ENCODE measurements at regions not wholly inside any gene's neighbourhood (a gene's known extent, or its start where the extent isn't known, plus 50 kb on each side); places are given as distances from the start of the nearest gene placed in this dataset.
A peak's percentile ranks its signal among the peaks of the same experiment; 100 is the strongest.

- DNase-seq (ENCODE audit: low read depth in 2 of 2): peak; percentile 23 to 45
- no peak overlapping the region for H3K4me3 ChIP-seq (replicated peaks in 1 of 2; ENCODE audit: low read depth in 2 of 2, low read length in 2 of 2)
- TF ChIP-seq, protein P1, sequence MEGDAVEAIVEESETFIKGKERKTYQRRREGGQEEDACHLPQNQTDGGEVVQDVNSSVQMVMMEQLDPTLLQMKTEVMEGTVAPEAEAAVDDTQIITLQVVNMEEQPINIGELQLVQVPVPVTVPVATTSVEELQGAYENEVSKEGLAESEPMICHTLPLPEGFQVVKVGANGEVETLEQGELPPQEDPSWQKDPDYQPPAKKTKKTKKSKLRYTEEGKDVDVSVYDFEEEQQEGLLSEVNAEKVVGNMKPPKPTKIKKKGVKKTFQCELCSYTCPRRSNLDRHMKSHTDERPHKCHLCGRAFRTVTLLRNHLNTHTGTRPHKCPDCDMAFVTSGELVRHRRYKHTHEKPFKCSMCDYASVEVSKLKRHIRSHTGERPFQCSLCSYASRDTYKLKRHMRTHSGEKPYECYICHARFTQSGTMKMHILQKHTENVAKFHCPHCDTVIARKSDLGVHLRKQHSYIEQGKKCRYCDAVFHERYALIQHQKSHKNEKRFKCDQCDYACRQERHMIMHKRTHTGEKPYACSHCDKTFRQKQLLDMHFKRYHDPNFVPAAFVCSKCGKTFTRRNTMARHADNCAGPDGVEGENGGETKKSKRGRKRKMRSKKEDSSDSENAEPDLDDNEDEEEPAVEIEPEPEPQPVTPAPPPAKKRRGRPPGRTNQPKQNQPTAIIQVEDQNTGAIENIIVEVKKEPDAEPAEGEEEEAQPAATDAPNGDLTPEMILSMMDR (IDR thresholded peaks at IDR 0.05; ENCODE audit: low read depth, low read length): no peak
These were observed 502.4 kb downstream of the BCKDHB start for GRCh38 chr6:80608881-80609280.

DNA sequence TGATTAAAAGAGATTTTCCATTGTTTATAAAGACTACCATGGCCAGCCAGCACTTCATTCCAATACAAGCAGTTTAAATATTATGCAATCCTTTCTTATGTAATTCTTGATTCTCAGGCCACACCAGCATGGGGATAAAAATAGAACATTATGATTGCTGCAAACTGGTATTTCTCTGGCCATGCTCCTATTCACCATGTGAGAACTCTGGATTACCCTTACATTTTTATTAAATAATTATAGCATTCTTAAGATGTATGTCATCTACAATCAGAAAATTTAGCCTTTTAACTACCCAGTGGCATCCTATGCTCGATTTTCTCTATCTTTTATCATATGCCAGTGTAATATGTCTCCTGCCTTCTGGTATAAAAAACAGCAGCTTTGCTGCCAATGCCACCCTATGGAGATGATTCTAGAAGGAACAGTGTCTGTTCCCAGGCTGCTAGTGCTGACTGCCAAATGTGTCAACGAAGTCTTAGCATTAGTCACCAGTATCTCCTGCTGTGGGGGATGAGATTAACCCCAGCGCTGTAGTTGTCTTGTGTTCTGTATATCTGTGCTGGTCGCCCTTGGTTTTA lies 501.4 kb downstream of the BCKDHB start:
- TF ChIP-seq, protein P1 (IDR thresholded peaks at IDR 0.05; ENCODE audit: low read depth, low read length): no peak
- H3K4me3 ChIP-seq (replicated peaks in 1 of 2; ENCODE audit: low read depth in 2 of 2, low read length in 2 of 2): no peak overlapping the region
- peak; percentile 91 to 93 for DNase-seq (ENCODE audit: low read depth in 2 of 2)

DNA sequence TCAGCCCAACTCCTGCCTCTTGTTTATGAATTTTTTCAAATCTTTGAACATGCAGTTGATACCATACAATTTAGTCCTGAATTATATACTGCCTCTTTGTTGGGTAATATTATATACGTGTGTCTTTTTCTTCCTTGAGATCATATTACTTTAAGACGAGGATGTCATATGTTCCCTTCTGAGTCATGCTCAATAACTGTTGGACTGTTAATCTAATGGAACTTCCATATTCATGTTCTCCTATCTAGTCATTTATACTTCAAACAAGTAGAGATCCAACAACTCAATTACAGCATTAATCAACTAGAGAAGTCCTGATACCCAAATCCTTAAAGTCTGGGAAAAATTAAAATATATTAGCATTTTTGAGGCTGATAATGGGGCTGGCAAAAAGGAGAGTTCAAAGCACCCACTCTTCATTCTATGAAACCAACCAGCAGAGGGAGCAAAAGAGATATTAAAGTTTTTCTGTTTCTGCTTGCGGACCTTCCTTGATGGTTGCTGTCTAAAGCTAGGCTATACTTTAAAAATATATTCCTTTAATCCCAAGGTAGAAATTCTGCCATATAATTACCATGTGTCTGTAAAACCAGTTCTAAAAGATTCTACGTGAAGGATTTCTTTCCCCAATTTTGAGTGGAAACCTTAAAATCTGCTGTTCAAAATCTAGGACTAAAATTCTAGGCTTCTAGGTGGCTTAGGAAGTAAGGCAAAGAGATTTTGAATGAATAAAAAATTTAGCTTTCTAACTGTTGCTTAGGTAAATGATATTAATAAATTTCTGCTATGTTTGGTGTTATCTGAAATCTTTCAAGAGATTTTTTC lies 498.9 kb downstream of the BCKDHB start:
- no peak overlapping the region for H3K4me3 ChIP-seq (replicated peaks in 1 of 2; ENCODE audit: low read depth in 2 of 2, low read length in 2 of 2)
- peak; percentile 51 to 73 for DNase-seq (ENCODE audit: low read depth in 2 of 2)
- TF ChIP-seq, protein P1 (IDR thresholded peaks at IDR 0.05; ENCODE audit: low read depth, low read length): peak; percentile 56

GRCh38 chr6:80603679-80604078 lies 497.2 kb downstream of the BCKDHB start:
- no peak overlapping the region for H3K4me3 ChIP-seq (replicated peaks in 1 of 2; ENCODE audit: low read depth in 2 of 2, low read length in 2 of 2)
- no peak for DNase-seq (ENCODE audit: low read depth in 2 of 2)
- TF ChIP-seq, protein P1 (IDR thresholded peaks at IDR 0.05; ENCODE audit: low read depth, low read length): no peak

- no peak overlapping the region for H3K4me3 ChIP-seq (replicated peaks in 1 of 2; ENCODE audit: low read depth in 2 of 2, low read length in 2 of 2)
- TF ChIP-seq, protein P1 (IDR thresholded peaks at IDR 0.05; ENCODE audit: low read depth, low read length): no peak
- DNase-seq (ENCODE audit: low read depth in 2 of 2): no peak
These were observed 488.0 kb downstream of the BCKDHB start for GRCh38 chr6:80594461-80594860.

- DNase-seq (ENCODE audit: low read depth in 2 of 2): no peak
- no peak overlapping the region for H3K4me3 ChIP-seq (replicated peaks in 1 of 2; ENCODE audit: low read depth in 2 of 2, low read length in 2 of 2)
- TF ChIP-seq, protein P1 (IDR thresholded peaks at IDR 0.05; ENCODE audit: low read depth, low read length): no peak
These were observed 486.0 kb downstream of the BCKDHB start for GRCh38 chr6:80592436-80592835.

Measured in cardiac fibroblast (primary cell).